ENCODE measurements at regions not wholly inside any gene's neighbourhood (a gene's known extent, or its start where the extent isn't known, plus 50 kb on each side); places are given as distances from the start of the nearest gene placed in this dataset.
"Not testable (repeated sequence)": the region's sequence is repeated elsewhere in the genome, so short reads cannot be mapped to it uniquely, and the experiment has no call there.

- TF ChIP-seq CTCF, POLR2A, EP300 (IDR thresholded peaks at IDR 0.05): not testable (repeated sequence)
These were observed 90.3 kb upstream of the SLC7A11 start for GRCh38 chr4:138332415-138332814.
